Transverse colon (tissue), 4 donors: ENCODE measurements at regions not wholly inside any gene's neighbourhood (a gene's known extent, or its start where the extent isn't known, plus 50 kb on each side); places are given as distances from the start of the nearest gene placed in this dataset.
"Not testable (repeated sequence)": the region's sequence is repeated elsewhere in the genome, so short reads cannot be mapped to it uniquely, and the experiment has no call there.

Experiments
- CTCF ChIP-seq, 5 experiments: fragments of 200-600 bp in 3 of 5; fragments of 450-650 bp in 2 of 5; sonication (generic) in 3 of 5; IDR thresholded peaks; 1 replicate in 2 of 5; 2 replicates in 3 of 5; pipeline ENCODE4 v1.5.1; 2016 to 2017; ENCODE audit warnings: antibody characterized with exemption in 5 of 5, inconsistent platforms in 3 of 5, mild to moderate bottlenecking in 2 of 5, moderate library complexity in 1 of 5
- POLR2A ChIP-seq: fragments of 450-650 bp; IDR thresholded peaks from one replicate; pipeline ENCODE4 v1.6.1; 2016; ENCODE audit warnings: antibody characterized with exemption, mild to moderate bottlenecking, moderate library complexity
- POLR2AphosphoS5 ChIP-seq, 3 donors: sonication (generic); formaldehyde crosslinking; IDR thresholded peaks; one replicate each; pipeline ENCODE4 v1.6.1; 2016; ENCODE audit warnings: antibody characterized with exemption in 3 of 3

DNA sequence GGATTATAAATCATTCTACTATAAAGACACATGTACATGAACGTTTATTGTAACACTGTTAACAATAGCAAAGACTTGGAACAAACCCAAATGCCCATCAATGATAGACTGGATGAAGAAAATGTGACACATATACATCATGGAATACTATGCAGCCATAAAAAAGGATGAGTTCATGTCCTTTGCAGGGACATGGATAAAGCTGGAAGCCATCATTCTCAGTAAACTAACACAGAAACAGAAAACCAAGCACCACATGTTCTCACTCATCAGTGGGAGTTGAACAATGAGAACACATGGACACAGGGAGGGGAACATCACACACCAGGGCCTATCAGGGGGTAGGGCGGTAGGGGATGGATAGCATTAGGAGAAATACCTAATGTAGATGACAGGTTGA is 202.7 kb downstream of the ENC1 start:
- TF ChIP-seq CTCF (IDR thresholded peaks at IDR 0.05); POLR2AphosphoS5 (IDR thresholded peaks at IDR 0.05); POLR2A: not testable (repeated sequence)
